MM.1S (cell line): ENCODE measurements at regions not wholly inside any gene's neighbourhood (a gene's known extent, or its start where the extent isn't known, plus 50 kb on each side); places are given as distances from the start of the nearest gene placed in this dataset.
"Not testable (repeated sequence)": the region's sequence is repeated elsewhere in the genome, so short reads cannot be mapped to it uniquely, and the experiment has no call there.

Experiments used
- EZH2phosphoT487 ChIP-seq: fragments of 300-600 bp; sonication (generic); IDR thresholded peaks from 2 replicates; pipeline ENCODE4 v1.6.1; 2018; ENCODE audit warnings: antibody characterized with exemption, low read length
- TF ChIP-seq, protein P1 (sequence below): fragments of 300-600 bp; sonication (generic); IDR thresholded peaks from 2 replicates; pipeline ENCODE4 v1.5.1; 2016; ENCODE audit warnings: antibody characterized with exemption, low read length, mixed read lengths

DNA sequence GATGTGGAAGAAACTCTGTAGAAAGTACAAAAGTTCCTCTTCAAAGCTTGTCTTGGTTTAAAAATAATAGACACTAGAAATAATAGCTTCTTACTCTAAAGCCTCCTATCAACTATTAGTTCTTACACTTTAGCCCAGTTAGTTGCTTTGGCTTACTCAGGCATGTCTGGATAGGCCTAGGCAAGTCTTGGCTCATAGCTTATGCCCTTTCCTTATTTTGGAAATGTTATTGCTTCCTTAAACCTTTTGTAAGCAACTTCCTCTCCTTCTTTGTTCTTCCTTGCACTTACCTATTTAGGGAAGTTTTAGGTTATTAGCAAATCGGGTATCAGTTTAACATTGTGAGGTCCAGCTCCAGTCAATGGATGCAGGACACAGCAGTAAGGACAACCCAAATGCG, 628.4 kb upstream of the PRR20A start:
- TF ChIP-seq, protein P1, sequence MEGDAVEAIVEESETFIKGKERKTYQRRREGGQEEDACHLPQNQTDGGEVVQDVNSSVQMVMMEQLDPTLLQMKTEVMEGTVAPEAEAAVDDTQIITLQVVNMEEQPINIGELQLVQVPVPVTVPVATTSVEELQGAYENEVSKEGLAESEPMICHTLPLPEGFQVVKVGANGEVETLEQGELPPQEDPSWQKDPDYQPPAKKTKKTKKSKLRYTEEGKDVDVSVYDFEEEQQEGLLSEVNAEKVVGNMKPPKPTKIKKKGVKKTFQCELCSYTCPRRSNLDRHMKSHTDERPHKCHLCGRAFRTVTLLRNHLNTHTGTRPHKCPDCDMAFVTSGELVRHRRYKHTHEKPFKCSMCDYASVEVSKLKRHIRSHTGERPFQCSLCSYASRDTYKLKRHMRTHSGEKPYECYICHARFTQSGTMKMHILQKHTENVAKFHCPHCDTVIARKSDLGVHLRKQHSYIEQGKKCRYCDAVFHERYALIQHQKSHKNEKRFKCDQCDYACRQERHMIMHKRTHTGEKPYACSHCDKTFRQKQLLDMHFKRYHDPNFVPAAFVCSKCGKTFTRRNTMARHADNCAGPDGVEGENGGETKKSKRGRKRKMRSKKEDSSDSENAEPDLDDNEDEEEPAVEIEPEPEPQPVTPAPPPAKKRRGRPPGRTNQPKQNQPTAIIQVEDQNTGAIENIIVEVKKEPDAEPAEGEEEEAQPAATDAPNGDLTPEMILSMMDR: not testable (repeated sequence)
- not testable (repeated sequence) for TF ChIP-seq EZH2phosphoT487
